OCI-LY1 (cell line): ENCODE measurements at regions not wholly inside any gene's neighbourhood (a gene's known extent, or its start where the extent isn't known, plus 50 kb on each side); places are given as distances from the start of the nearest gene placed in this dataset.

Experiments used
- EZH2 ChIP-seq: fragments of 200-600 bp; sonication (generic), shearing (Covaris generic); IDR thresholded peaks from 2 replicates; pipeline ENCODE4 v1.8.0; 2017; ENCODE audit warnings: borderline replicate concordance, mixed run types, mild to moderate bottlenecking, antibody characterized with exemption, low read length, moderate library complexity, mixed read lengths
- TF ChIP-seq, protein P1 (sequence below): fragments of 200-600 bp; sonication (generic), shearing (Covaris generic); IDR thresholded peaks from 2 replicates; pipeline ENCODE4 v1.5.1; 2017; ENCODE audit warnings: mild to moderate bottlenecking, antibody characterized with exemption, low read length, moderate library complexity, mixed read lengths

DNA sequence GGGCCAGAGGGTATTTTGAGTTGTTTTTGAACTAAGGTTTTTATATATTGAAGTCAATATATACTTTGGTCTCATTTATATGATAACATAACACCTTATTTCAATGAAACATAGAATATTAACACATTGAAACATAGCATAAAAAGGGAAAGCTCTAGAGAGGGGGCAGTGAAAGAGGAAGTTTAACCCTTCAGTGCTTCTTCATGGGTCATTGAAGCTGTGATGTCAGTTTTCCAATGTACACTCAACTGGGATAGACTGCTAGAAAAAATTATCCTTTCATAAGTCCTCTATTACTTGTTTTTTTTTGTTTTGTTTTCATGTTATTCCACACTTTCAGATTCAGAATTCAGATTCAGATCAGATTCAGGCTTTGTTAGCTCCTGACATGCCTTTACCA lies 442.7 kb downstream of the EPHA5 start:
- TF ChIP-seq, protein P1, sequence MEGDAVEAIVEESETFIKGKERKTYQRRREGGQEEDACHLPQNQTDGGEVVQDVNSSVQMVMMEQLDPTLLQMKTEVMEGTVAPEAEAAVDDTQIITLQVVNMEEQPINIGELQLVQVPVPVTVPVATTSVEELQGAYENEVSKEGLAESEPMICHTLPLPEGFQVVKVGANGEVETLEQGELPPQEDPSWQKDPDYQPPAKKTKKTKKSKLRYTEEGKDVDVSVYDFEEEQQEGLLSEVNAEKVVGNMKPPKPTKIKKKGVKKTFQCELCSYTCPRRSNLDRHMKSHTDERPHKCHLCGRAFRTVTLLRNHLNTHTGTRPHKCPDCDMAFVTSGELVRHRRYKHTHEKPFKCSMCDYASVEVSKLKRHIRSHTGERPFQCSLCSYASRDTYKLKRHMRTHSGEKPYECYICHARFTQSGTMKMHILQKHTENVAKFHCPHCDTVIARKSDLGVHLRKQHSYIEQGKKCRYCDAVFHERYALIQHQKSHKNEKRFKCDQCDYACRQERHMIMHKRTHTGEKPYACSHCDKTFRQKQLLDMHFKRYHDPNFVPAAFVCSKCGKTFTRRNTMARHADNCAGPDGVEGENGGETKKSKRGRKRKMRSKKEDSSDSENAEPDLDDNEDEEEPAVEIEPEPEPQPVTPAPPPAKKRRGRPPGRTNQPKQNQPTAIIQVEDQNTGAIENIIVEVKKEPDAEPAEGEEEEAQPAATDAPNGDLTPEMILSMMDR: no peak
- TF ChIP-seq EZH2: no peak
